Central memory CD8-positive, alpha-beta T cell (primary cell): ENCODE measurements at regions not wholly inside any gene's neighbourhood (a gene's known extent, or its start where the extent isn't known, plus 50 kb on each side); places are given as distances from the start of the nearest gene placed in this dataset.

Experiments
- ATAC-seq: fragments of 150-1000 bp; cut with Tn5 transposase; replicated peaks from 2 replicates; pipeline ENCODE4 v1.10.0; 2022; ENCODE audit warnings: mild to moderate bottlenecking, moderate FRiP score, moderate number of reproducible peaks; ENCODE audit not compliant: poor library complexity, severe bottlenecking; ENCODE audit errors: extremely low read depth
- DNase-seq, 2 donors: peaks; one replicate each; pipeline ENCODE4 v3.0.0; 2021; ENCODE audit warnings: low spot score in 2 of 2
- H3K27ac Mint-ChIP-seq: one replicate; pipeline ENCODE4 v1.8.0; 2022; ENCODE audit warnings: low read depth, mild to moderate bottlenecking, moderate library complexity, mixed read lengths
- H3K27me3 Mint-ChIP-seq: one replicate; pipeline ENCODE4 v1.8.0; 2022; ENCODE audit warnings: mixed read lengths
- H3K36me3 Mint-ChIP-seq: one replicate; pipeline ENCODE4 v1.8.0; 2022; ENCODE audit warnings: mild to moderate bottlenecking, moderate library complexity, mixed read lengths; ENCODE audit not compliant: insufficient read depth
- H3K4me1 Mint-ChIP-seq: one replicate; pipeline ENCODE4 v1.8.0; 2022; ENCODE audit warnings: mixed read lengths
- H3K4me3 Mint-ChIP-seq: one replicate; pipeline ENCODE4 v1.8.0; 2022; ENCODE audit warnings: mild to moderate bottlenecking, moderate library complexity, mixed read lengths
- H3K9me3 Mint-ChIP-seq: one replicate; pipeline ENCODE4 v1.8.0; 2022; ENCODE audit warnings: mixed read lengths

DNA sequence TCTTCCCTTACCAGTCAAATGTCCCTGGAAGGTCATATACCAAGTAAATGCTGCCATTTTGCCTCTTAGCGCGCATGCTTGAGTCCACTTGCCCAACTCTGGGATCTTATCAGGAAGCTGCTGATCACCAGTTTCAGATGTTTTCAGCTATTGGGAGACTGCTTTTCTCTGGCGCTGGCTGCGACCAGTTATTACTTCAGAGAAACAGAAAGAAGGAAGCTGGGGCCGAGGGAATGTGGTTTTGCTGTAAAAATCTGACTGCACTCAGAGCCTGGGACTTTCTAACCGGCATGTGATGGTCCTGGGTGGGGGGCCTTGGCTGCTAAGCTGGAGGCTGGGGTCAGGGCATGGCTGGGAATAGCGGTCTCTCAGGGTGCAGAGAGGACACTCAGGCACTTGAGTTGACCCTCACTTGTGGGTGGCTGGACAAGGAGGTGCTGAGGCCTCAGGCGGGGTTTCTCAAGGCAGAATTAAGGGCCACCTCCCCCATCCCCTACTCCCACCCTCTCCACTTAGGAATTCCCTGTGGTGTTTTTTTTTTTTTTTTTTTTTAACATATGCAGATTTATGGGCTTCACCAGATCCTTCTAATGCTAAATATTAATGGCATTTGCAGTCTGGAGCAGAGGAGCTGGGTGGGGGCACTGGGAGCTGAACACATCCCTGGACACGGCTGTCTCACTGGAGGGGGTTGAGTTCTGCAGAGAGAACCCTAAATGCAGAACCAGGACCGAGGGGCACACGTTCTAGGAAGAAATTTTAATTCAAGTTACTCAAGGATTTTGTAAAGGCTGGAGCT, 145.8 kb downstream of the CYLD start:
- H3K27me3 Mint-ChIP-seq = peaks cover 55% of the 10 kb centered on the region
- DNase-seq (no peak), ATAC-seq (no peak)
- no peak overlapping the region for H3K27ac Mint-ChIP-seq
- no peaks in the 10 kb centered on the region for H3K9me3 Mint-ChIP-seq
- no peaks in the 10 kb centered on the region for H3K36me3 Mint-ChIP-seq
- H3K4me3 Mint-ChIP-seq = no peak overlapping the region
- H3K4me1 Mint-ChIP-seq = no peaks in the 10 kb centered on the region

DNA sequence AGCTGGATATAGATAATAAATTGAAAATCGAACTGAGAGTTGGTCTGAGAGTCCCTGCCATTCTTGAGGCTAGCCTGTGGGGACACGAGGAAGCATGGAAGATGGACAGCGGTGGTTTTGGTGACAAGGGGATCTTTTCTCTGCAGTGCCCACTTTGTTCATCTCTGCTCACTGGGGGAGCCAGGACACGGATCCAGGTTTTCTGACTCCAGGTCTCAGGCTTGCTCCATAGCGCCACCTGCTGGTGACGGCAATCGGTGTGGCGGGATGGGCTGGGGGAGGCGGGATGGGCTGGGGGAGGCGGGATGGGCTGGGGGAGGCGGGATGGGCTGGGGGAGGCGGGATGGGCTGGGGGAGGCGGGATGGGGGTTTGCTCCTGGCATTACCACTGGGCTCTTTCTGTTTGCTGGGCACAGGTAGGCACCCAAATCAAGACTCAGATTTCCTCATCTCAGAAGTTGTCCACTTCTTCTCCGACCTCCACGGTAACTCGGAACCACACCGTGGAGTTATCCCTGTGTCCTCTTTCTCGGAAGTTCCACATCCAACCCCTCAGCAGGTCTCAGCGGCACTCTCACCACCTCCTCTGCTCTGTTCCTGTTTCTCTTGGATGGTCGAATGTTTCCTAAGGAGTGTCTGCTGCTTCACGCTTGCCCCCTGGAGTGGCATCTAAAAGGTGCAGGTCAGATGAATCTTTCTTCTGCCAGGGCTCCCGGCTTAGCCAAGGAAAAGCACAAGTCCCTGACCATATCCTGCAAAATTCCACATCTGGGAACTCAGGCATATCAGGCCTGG, 142.4 kb downstream of the CYLD start:
- ATAC-seq (no peak), DNase-seq (no peak)
- no peak overlapping the region for H3K27ac Mint-ChIP-seq
- H3K36me3 Mint-ChIP-seq = no peaks in the 10 kb centered on the region
- no peaks in the 10 kb centered on the region for H3K9me3 Mint-ChIP-seq
- no peaks in the 10 kb centered on the region for H3K4me1 Mint-ChIP-seq
- peaks cover 67% of the 10 kb centered on the region for H3K27me3 Mint-ChIP-seq
- H3K4me3 Mint-ChIP-seq = no peak overlapping the region

DNA sequence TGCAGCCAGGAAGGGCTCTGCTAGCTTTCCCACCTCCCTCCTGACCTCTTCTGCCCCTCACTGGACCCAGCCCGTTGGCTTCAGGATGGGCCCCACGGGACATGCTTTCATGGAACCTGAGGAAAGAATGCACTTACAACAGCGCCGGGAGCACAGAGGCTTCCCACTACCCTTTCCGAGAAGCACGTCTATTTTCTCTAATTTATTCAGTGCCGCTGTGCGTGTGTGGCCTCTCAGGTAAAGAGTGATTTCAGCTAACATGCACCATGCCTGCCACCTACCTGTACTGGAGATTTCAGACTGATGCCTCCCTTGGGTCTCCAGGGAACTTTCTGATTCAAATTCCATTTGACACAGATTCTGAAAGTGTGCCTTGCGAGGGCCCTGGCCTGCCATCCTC, 140.1 kb downstream of the CYLD start:
- ATAC-seq (no peak), DNase-seq (no peak)
- Mint-ChIP-seq H3K27me3 (peaks cover 83% of the 10 kb centered on the region), H3K9me3 (no peaks in the 10 kb centered on the region), H3K4me3 (no peak overlapping the region), H3K36me3 (no peaks in the 10 kb centered on the region), H3K27ac (no peak overlapping the region), H3K4me1 (no peaks in the 10 kb centered on the region)

DNA sequence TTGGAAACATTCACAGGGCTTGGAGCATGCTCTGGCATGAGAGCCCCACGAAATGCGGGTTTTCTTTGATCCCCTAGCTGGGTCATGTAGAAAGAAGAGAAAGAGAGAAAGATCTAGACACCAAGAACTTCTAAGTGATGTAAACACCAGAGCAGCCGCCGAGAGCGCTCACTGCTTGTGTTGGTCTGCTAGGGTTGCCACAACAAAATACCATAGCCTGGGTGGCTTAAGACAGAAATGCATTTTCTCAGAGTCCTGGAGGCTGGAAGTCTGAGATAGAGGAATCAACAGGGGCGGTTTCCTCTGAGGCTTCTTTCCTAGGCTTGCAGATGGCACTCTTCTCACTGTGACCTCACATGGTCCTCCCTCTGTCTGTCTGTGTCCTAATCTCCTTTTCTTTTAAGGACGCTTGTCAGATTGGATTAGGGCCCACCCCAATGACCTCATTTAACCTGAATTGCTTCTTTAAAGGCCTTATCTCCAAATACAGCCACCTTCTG, 139.5 kb downstream of the CYLD start:
- DNase-seq = no peak
- Mint-ChIP-seq H3K27ac (no peak overlapping the region), H3K36me3 (no peaks in the 10 kb centered on the region)

DNA sequence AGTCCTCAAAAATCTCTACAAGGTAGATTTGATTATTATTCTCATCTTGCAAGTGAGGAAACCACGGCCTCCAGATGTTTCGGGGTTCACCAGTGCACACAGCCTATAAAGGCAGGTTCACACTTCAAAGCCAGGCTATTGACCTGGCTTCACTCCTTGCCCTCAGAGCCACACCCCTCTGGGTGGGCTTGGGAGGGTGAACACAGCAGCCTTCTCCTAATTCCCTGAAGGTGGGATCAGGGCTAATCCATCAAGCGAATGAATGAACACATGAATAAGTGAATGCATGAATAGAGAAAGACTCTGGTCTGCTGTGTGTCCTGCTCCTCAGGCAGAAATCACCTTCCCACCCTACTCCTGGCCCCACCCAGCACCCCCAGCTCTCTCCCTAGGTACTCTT, 139.0 kb downstream of the CYLD start:
- DNase-seq (no peak), ATAC-seq (no peak)
- H3K4me1 Mint-ChIP-seq = no peaks in the 10 kb centered on the region
- no peaks in the 10 kb centered on the region for H3K36me3 Mint-ChIP-seq
- H3K27ac Mint-ChIP-seq = no peak overlapping the region
- no peak overlapping the region for H3K4me3 Mint-ChIP-seq
- peaks cover 83% of the 10 kb centered on the region for H3K27me3 Mint-ChIP-seq
- no peaks in the 10 kb centered on the region for H3K9me3 Mint-ChIP-seq

More for the DNA sequence above, 139.5 kb downstream of the CYLD start:
- Mint-ChIP-seq H3K27me3 (peaks cover 83% of the 10 kb centered on the region), H3K4me1 (no peaks in the 10 kb centered on the region), H3K9me3 (no peaks in the 10 kb centered on the region), H3K4me3 (no peak overlapping the region)
- ATAC-seq = no peak

DNA sequence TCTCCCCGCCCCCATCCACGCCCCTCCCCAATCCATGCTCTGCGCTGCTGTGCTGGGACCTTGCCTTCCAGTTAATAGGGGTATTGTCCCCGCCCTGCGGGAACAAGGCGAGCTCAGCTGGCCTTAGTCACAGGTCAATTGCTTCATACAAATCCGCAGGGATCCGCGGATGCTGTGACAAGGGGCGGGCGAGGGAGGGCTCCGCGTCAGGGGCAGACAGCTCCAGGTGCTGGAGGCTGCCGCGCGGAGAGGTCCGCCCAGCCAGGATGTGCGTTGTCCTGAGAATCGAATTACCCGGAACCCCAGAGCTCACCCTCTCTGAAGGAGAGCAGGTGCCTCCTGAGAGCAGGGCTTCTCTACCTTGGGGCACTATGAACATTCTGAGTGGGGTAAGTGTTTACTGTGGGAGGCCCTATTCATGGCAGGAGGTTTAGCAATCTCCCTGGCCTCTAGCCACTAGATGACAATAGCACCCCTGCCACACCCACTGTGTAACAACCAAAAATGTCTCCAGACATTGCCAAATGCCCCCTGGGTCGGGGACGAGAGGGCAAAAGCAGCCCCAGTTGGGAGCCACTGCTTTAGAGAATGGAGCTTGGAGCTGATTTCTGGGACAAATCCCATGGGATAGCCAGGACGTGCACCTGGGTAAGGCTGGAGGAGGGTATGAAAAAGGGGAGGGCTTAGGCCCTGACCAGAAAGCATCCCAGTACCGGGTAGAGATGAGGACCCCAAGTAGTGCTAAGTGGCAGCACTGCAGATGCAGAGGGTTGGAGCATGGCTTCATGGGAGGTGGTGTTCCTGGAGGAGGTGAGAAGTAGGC, 138.2 kb downstream of the CYLD start:
- no peaks in the 10 kb centered on the region for H3K36me3 Mint-ChIP-seq
- peaks cover 83% of the 10 kb centered on the region for H3K27me3 Mint-ChIP-seq
- ATAC-seq (no peak), DNase-seq (no peak)
- H3K4me1 Mint-ChIP-seq = no peaks in the 10 kb centered on the region
- no peak overlapping the region for H3K4me3 Mint-ChIP-seq
- no peaks in the 10 kb centered on the region for H3K9me3 Mint-ChIP-seq
- no peak overlapping the region for H3K27ac Mint-ChIP-seq

DNA sequence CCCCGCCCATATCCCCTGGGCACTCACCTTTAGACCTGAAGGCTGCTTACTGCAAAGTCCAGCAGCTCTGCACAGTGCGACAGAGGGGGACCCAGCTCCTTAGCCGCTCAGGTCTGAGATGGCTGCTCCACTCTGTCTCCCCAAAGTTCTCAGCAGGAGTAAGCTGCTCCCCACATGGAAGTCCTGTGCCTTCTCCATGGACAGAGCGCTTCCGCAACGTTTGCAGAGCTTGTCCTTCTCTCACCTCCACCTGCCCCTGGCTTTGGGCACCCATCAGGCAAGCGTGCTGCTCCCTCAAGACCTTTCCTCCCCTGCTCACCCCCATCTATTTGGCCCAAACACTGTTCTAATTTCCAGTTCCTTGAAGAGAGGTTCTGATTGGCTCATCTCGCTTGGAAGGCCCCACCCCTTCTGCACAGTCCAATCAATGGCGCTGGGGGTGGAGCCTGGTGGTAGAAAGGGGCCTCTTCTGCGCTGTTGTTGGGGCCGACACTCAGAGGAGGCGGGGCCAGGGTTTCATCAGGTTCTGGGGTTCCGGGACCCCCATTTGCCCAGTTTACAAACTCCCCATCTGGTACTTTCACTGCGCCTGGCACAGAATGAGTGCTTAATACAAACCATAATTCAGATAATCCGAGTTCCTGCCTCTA, 137.2 kb downstream of the CYLD start:
- ATAC-seq (no peak), DNase-seq (no peak)
- H3K27ac Mint-ChIP-seq = peak overlapping the region; percentile 50
- H3K4me1 Mint-ChIP-seq = no peaks in the 10 kb centered on the region
- H3K36me3 Mint-ChIP-seq = no peaks in the 10 kb centered on the region
- H3K4me3 Mint-ChIP-seq = no peak overlapping the region
- peaks cover 84% of the 10 kb centered on the region for H3K27me3 Mint-ChIP-seq
- no peaks in the 10 kb centered on the region for H3K9me3 Mint-ChIP-seq

DNA sequence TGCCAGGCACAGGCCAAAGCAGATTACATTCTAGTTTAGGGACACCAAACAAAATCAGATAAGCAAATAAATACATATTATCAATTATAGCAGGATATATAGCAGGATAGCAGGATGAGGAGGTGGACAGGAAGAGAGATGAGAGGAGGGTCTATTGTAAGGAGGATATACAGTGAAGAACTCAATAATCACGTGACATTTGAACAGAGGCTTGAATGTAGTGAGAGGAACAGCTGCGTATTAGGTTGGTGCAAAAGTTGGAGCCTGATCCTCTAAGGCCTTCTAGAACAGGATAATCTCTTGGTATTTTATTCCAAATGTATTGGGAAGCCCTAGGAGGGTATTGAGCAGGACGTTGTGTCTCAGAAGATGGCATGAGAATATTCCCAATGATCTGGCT, 136.7 kb downstream of the CYLD start:
- Mint-ChIP-seq H3K27me3 (peaks cover 89% of the 10 kb centered on the region), H3K9me3 (no peaks in the 10 kb centered on the region), H3K4me1 (no peaks in the 10 kb centered on the region), H3K4me3 (no peak overlapping the region), H3K27ac (no peak overlapping the region), H3K36me3 (no peaks in the 10 kb centered on the region)
- ATAC-seq = no peak
- no peak for DNase-seq

DNA sequence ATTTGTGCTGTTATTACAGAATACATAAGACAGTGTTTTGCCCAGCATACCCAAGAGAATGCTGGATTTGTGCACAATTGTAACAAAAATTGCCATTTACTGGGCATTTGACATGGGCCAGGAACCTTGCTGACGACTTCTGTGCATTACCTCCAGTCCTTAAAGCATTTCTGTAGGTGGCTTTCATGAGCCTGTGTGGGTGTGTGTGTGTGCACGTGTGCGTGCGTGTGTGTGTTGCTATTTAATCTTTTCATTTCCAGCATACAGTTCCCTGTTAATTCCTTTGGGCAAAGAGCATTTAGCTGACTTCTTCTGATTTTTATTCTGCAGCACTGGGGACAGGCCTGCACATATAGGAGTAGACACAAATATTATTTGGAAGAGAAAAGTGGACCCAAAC, 134.4 kb downstream of the CYLD start:
- Mint-ChIP-seq H3K36me3 (peaks cover 2% of the 10 kb centered on the region), H3K9me3 (no peaks in the 10 kb centered on the region), H3K4me1 (no peaks in the 10 kb centered on the region), H3K27me3 (peaks cover 95% of the 10 kb centered on the region), H3K4me3 (no peak overlapping the region), H3K27ac (no peak overlapping the region)
- DNase-seq = no peak
- ATAC-seq = no peak

DNA sequence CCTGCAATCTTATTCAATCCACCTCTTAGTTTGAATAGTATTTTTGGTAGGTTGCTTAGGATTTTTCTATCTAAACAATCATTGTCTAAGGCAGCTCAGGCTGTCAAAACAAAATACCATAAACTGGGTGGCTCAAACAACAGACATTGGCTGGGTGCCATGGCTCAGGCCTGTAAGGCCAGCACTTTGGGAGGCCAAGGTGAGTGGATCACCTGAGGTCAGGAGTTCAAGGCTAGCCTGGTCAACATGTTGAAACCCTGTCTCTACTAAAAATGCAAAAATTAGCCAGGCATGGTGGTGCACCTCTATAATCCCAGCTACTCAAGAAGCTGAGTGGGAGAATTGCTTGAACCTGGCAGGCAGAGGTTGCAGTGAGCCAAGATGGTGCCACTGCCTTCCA, 126.7 kb downstream of the CYLD start:
- no peaks in the 10 kb centered on the region for H3K4me1 Mint-ChIP-seq
- DNase-seq = no peak
- peaks cover 19% of the 10 kb centered on the region for H3K27me3 Mint-ChIP-seq
- H3K9me3 Mint-ChIP-seq = no peaks in the 10 kb centered on the region
- no peak overlapping the region for H3K4me3 Mint-ChIP-seq
- ATAC-seq = no peak
- H3K36me3 Mint-ChIP-seq = peaks cover 2% of the 10 kb centered on the region
- H3K27ac Mint-ChIP-seq = no peak overlapping the region

DNA sequence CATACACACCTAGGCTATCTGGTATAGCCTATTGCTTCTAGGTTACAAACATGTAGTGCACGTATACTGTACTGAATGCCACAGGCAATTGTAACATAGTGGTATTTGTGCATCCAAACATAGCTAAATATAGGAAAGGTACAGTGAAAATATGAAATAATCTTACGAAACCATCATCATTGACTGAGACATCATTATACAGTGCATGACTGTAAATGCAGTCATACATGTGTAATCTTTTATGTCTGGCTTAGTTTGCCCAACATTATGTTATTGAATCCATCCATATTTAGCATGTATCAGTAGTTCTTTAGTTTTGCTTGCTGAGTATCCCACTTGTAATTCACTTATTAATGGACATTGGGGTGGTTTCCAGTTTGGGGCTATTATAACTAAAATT, 124.9 kb downstream of the CYLD start:
- ATAC-seq = no peak

DNA sequence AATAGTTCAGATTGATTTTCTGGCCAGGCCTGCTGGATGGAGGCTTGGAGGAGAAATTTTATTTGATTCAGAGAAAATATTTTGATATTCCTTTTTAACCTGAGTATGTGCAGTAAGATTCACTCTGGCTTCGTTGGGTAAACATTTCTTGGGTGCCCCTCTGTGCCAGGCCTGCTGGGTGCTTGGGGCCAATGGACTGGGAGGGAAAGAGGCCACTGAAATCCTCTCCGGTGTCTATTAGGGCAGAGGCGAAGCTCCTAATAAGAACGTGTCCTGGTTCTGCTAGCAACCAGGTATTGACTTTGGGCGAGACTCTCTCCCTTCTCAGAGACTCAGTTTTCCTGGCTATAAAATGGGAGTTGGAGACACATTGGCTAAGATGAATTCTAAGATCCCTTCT, 122.5 kb downstream of the CYLD start:
- Mint-ChIP-seq H3K27ac (no peak overlapping the region), H3K27me3 (peaks cover 41% of the 10 kb centered on the region), H3K4me1 (no peaks in the 10 kb centered on the region), H3K36me3 (no peaks in the 10 kb centered on the region), H3K4me3 (no peak overlapping the region), H3K9me3 (no peaks in the 10 kb centered on the region)
- no peak for DNase-seq
- no peak for ATAC-seq

More for the DNA sequence above, 124.9 kb downstream of the CYLD start:
- Mint-ChIP-seq H3K4me3 (no peak overlapping the region), H3K9me3 (no peaks in the 10 kb centered on the region), H3K27ac (no peak overlapping the region), H3K4me1 (no peaks in the 10 kb centered on the region), H3K27me3 (peaks cover 19% of the 10 kb centered on the region), H3K36me3 (peaks cover under 1% of the 10 kb centered on the region)
- no peak for DNase-seq
